GM23248 (cell line): ENCODE measurements at regions not wholly inside any gene's neighbourhood (a gene's known extent, or its start where the extent isn't known, plus 50 kb on each side); places are given as distances from the start of the nearest gene placed in this dataset.
A peak's percentile ranks its signal among the peaks of the same experiment; 100 is the strongest.

ENCODE experiments used
- DNase-seq: peaks from one replicate; pipeline ENCODE4 v3.0.0-alpha.2; 2015
- H2AFZ ChIP-seq: fragments of 200-600 bp; sonication (generic); 2 replicates; pipeline ENCODE4 v1.6.1; 2016; ENCODE audit warnings: antibody characterized with exemption
- H3F3A ChIP-seq: fragments of 200-600 bp; sonication (generic); 2 replicates; pipeline ENCODE4 v1.6.1; 2016; ENCODE audit warnings: mild to moderate bottlenecking, antibody characterized with exemption, mixed run types; ENCODE audit not compliant: insufficient read depth
- H3K27ac ChIP-seq: fragments of 200-600 bp; sonication (generic); 2 replicates; pipeline ENCODE4 v1.5.1; 2016; ENCODE audit warnings: mild to moderate bottlenecking
- H3K27me3 ChIP-seq: fragments of 200-600 bp; sonication (generic); replicated peaks from 2 replicates; pipeline ENCODE4 v1.6.1; 2016; ENCODE audit warnings: mild to moderate bottlenecking; ENCODE audit not compliant: insufficient read depth
- H3K36me3 ChIP-seq: fragments of 200-600 bp; sonication (generic); 2 replicates; pipeline ENCODE4 v1.6.1; 2016; ENCODE audit warnings: low read depth, mild to moderate bottlenecking
- H3K4me1 ChIP-seq: fragments of 200-600 bp; sonication (generic); 2 replicates; pipeline ENCODE4 v1.6.1; 2016; ENCODE audit warnings: mild to moderate bottlenecking; ENCODE audit not compliant: insufficient read depth
- H3K4me2 ChIP-seq: fragments of 200-600 bp; sonication (generic); one replicate; pipeline ENCODE4 v1.6.1; 2016; ENCODE audit warnings: mild to moderate bottlenecking; ENCODE audit not compliant: unreplicated experiment
- H3K4me3 ChIP-seq: fragments of 200-600 bp; sonication (generic); 2 replicates; pipeline ENCODE4 v1.5.1; 2016; ENCODE audit warnings: mild to moderate bottlenecking
- H3K79me2 ChIP-seq: fragments of 200-600 bp; sonication (generic); 2 replicates; pipeline ENCODE4 v1.6.1; 2016; ENCODE audit warnings: mild to moderate bottlenecking; ENCODE audit not compliant: insufficient read depth
- H3K9ac ChIP-seq: fragments of 200-600 bp; sonication (generic); 2 replicates; pipeline ENCODE4 v1.6.1; 2016; ENCODE audit warnings: mild to moderate bottlenecking
- H3K9me2 ChIP-seq: fragments of 200-600 bp; sonication (generic); 2 replicates; pipeline ENCODE4 v1.6.1; 2016; ENCODE audit warnings: mixed run types, mild to moderate bottlenecking, moderate library complexity; ENCODE audit not compliant: insufficient read depth
- H3K9me3 ChIP-seq: fragments of 200-600 bp; sonication (generic); one replicate; pipeline ENCODE4 v1.6.1; 2017; ENCODE audit warnings: low read depth
- H4K20me1 ChIP-seq: fragments of 200-600 bp; sonication (generic); 2 replicates; pipeline ENCODE4 v1.6.0; 2016; ENCODE audit not compliant: insufficient read depth
- EZH2 ChIP-seq: fragments of 200-600 bp; sonication (generic); IDR thresholded peaks from 2 replicates; pipeline ENCODE4 v1.6.1; 2018; ENCODE audit warnings: antibody characterized with exemption, mild to moderate bottlenecking; ENCODE audit not compliant: insufficient read depth, poor library complexity, severe bottlenecking
- EZH2phosphoT487 ChIP-seq: fragments of 200-600 bp; sonication (generic); IDR thresholded peaks from 2 replicates; pipeline ENCODE4 v1.6.1; 2018; ENCODE audit warnings: antibody characterized with exemption, moderate library complexity, mild to moderate bottlenecking, low read depth; ENCODE audit not compliant: insufficient read depth
- WGBS, 2 experiments: methylation state at CpG; one replicate each; pipeline ENCODE4 v1.1.6; 2015 to 2017; ENCODE audit warnings: low lambda C conversion rate in 2 of 2, low coverage in 1 of 2; ENCODE audit errors: missing lambda C conversion rate in 2 of 2; 5-methylcytosine and 5-hydroxymethylcytosine counted together
- in situ Hi-C: fragments of 300-500 bp; cut with MboI; formaldehyde crosslinking; loops from 2 replicates; pipeline ENCODE4 v1.15.0; 2020

GRCh38 chr5:110088676-110089436 is 399.1 kb downstream of the MAN2A1 start:
- Histone ChIP-seq H3K4me3 (no peak overlapping the region), H2AFZ (no peak overlapping the region), H3K9me2 (no peaks in the 10 kb centered on the region), H3K9ac (no peak overlapping the region), H3K9me3 (no peaks in the 10 kb centered on the region), H3K4me1 (peaks cover 11% of the 10 kb centered on the region), H3K79me2 (no peaks in the 10 kb centered on the region), H3F3A (peaks cover 9% of the 10 kb centered on the region), H3K4me2 (no peak overlapping the region), H3K36me3 (no peaks in the 10 kb centered on the region), H3K27me3 (no peaks in the 10 kb centered on the region), H3K27ac (no peak overlapping the region), H4K20me1 (no peaks in the 10 kb centered on the region)
- no peak for DNase-seq
- in situ Hi-C loops: no loop called here
- TF ChIP-seq EZH2phosphoT487 (no peak), EZH2 (no peak)
- WGBS, 2 experiments: 70 to 87% methylated on average over 1 of the region's 1 CpG

DNA sequence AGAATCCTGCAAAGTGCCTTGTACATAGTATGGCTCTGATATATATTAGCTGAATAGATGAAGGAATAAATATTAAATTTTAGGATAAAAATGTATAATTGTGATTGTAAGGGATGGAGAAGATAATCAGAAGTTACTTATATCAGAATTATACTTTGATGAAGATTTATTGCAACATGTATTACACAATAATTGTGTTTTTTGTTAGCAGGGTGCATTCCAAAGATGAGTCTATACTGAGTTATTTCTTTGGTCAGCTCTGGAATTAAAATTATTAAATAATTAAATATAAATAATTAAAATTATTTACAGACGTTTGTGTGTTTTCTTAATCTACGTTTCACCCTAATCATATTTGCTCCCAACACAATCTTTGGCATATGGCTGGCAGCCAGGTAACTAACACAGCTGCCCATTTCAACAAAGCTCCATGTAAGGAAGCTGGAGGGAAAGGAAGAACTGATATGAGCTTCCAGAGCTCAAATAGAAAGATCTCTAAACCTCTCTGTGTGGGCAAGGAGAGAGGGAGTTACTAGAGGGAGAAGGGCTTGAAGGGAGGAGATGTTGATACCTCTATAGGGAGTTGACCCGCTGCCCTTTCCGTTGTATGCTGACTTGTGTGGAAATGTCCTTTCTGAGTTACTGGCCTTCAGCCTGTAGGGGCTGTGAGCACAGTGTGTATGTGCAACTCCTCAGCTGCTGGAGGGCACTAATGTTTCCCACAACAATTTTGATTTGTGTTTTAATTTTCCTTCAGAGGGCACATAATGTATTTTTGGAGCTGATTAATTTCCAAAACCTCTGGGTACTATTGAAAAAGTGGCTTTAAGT is 403.4 kb downstream of the MAN2A1 start:
- in situ Hi-C loops: no loop called here

DNA sequence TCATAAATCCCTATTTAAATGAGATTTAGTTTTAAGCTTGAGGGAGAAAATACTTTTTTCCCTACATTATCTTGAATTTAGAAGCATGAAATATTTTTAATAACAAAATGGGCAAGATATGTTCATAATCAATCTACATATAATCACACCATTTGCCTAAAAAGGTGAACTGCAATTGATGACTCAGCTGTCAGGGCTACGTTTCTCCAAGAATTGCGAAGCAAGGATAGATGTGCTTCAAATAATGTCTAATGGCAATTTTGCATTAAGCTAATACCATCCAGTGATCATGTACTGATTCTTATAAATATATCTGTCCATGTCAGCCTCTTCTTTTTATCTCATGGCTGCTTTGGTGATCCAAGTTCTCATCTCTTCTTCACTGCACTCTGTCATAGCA is 404.4 kb downstream of the MAN2A1 start:
- WGBS, 2 experiments: 89 to 92% methylated on average over 2 of the region's 2 CpGs
- DNase-seq: no peak

More for the DNA sequence above, 403.4 kb downstream of the MAN2A1 start:
- H3K4me2 ChIP-seq: no peak overlapping the region
- no peak overlapping the region for H3K4me3 ChIP-seq
- H3K27me3 ChIP-seq: no peaks in the 10 kb centered on the region
- no peaks in the 10 kb centered on the region for H3K9me3 ChIP-seq
- no peak for TF ChIP-seq EZH2
- no peak for TF ChIP-seq EZH2phosphoT487
- no peaks in the 10 kb centered on the region for H3K36me3 ChIP-seq
- no peak overlapping the region for H3K27ac ChIP-seq
- H4K20me1 ChIP-seq: no peaks in the 10 kb centered on the region
- 65 to 83% methylated on average over 4 of the region's 4 CpGs for WGBS, 2 experiments
- H3K4me1 ChIP-seq: no peaks in the 10 kb centered on the region
- peak; percentile 10 for DNase-seq
- H2AFZ ChIP-seq: no peak overlapping the region
- H3F3A ChIP-seq: no peaks in the 10 kb centered on the region
- no peaks in the 10 kb centered on the region for H3K79me2 ChIP-seq
- H3K9me2 ChIP-seq: no peaks in the 10 kb centered on the region
- no peak overlapping the region for H3K9ac ChIP-seq

DNA sequence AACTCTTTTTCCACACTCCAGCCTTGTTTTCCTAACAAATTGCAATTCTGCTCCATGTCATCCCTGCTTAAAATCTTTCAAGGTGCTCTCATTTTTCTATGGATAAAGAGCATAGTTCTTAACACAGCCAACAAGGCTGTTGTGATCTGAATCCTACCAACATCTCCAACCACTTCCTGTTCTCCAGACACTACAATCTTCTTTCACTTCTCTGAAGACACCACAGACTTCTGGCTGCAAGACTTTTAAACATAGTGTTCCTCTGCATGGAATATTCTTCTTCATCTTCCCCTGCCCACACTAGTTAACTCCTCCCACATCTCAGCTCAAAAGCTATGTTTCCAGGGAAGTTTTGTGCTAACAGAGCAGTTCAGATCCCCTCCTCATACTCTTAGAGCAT is 404.8 kb downstream of the MAN2A1 start:
- H3K4me3 ChIP-seq: no peak overlapping the region
- in situ Hi-C loops: no loop called here
- no peaks in the 10 kb centered on the region for H4K20me1 ChIP-seq
- no peak overlapping the region for H3K4me2 ChIP-seq
- H3K27me3 ChIP-seq: no peaks in the 10 kb centered on the region
- H2AFZ ChIP-seq: no peak overlapping the region
- no peaks in the 10 kb centered on the region for H3K4me1 ChIP-seq
- no peak for DNase-seq
- no peaks in the 10 kb centered on the region for H3K79me2 ChIP-seq
- H3K9me2 ChIP-seq: no peaks in the 10 kb centered on the region
- H3F3A ChIP-seq: no peaks in the 10 kb centered on the region
- no peak overlapping the region for H3K27ac ChIP-seq
- no peaks in the 10 kb centered on the region for H3K9me3 ChIP-seq
- no peak for TF ChIP-seq EZH2phosphoT487
- no peak for TF ChIP-seq EZH2
- H3K9ac ChIP-seq: no peak overlapping the region
- H3K36me3 ChIP-seq: no peaks in the 10 kb centered on the region

More for the DNA sequence above, 404.4 kb downstream of the MAN2A1 start:
- Histone ChIP-seq H3K9ac (no peak overlapping the region), H3F3A (no peaks in the 10 kb centered on the region), H4K20me1 (no peaks in the 10 kb centered on the region), H3K27me3 (no peaks in the 10 kb centered on the region), H3K4me1 (no peaks in the 10 kb centered on the region), H3K79me2 (no peaks in the 10 kb centered on the region), H3K9me3 (no peaks in the 10 kb centered on the region), H2AFZ (no peak overlapping the region), H3K4me3 (no peak overlapping the region), H3K27ac (no peak overlapping the region), H3K4me2 (no peak overlapping the region), H3K9me2 (no peaks in the 10 kb centered on the region), H3K36me3 (no peaks in the 10 kb centered on the region)
- TF ChIP-seq EZH2phosphoT487: no peak
- no peak for TF ChIP-seq EZH2
- in situ Hi-C loops: no loop called here
